ENCODE measurements at regions not wholly inside any gene's neighbourhood (a gene's known extent, or its start where the extent isn't known, plus 50 kb on each side); places are given as distances from the start of the nearest gene placed in this dataset.

DNA sequence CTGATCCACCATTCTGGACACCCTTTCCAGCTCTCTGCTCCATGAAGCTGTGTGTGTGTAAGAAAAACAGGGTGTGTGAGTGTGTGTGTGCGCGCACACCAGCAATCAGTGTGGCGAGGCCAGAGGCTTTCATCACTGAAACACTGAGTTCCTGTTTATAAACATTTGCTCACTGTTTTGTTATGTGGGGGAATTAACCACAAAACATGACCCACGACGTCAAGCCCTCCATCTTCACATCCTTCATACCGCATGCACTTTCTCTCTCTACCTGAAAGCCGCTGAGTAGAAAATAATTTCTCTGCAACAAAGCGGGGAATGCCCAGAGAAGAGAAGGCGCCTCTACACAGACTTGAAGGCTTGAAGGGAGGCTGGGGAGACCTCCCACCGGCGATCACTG, 148.9 kb upstream of the IRF2BP2 start:
- Histone ChIP-seq H2BK5ac (ENCODE audit: low read depth, low read length, poor library complexity) (no peak overlapping the region), H3K9me3 (ENCODE audit: insufficient read depth, low read depth, low read length) (peaks cover 3% of the 10 kb centered on the region), H4K12ac (ENCODE audit: low read depth, low read length) (no peak overlapping the region), H2AFZ (ENCODE audit: insufficient read depth, low read length, poor library complexity) (no peak overlapping the region), H3K27me3 (ENCODE audit: insufficient read depth, low read length) (no peaks in the 10 kb centered on the region), H3K79me2 (ENCODE audit: control insufficient read depth, insufficient read depth, low read length, poor library complexity) (no peaks in the 10 kb centered on the region), H2BK12ac (ENCODE audit: low read length) (no peak overlapping the region), H4K91ac (ENCODE audit: low read depth, low read length) (peak overlapping the region; percentile 15), H3K4me1 (ENCODE audit: control insufficient read depth in 1 of 2, insufficient read depth in 2 of 2, low read length in 2 of 2) (peaks cover 6 to 7% of the 10 kb centered on the region in 2 experiments), H3K4me3 (ENCODE audit: low read depth, low read length) (no peak overlapping the region), H3K14ac (ENCODE audit: low read length) (no peak overlapping the region), H3K9ac (ENCODE audit: low read length) (no peak overlapping the region), H4K8ac (ENCODE audit: low read depth, low read length) (no peak overlapping the region), H3K36me3 (ENCODE audit: control insufficient read depth in 1 of 2, insufficient read depth in 2 of 2, low read length in 2 of 2) (no peaks in the 10 kb centered on the region), H3K79me1 (ENCODE audit: low read length) (peaks cover 5% of the 10 kb centered on the region), H3K27ac (ENCODE audit: low read depth, low read length) (no peak overlapping the region), H2BK120ac (ENCODE audit: insufficient read depth, low read length, poor library complexity) (no peak overlapping the region), H3K23ac (ENCODE audit: low read length) (no peak overlapping the region), H2AK5ac (ENCODE audit: low read length) (no peak overlapping the region), H3K18ac (ENCODE audit: low read length) (no peak overlapping the region), H3K4me2 (ENCODE audit: low read length) (no peak overlapping the region), H3K4ac (ENCODE audit: low read depth, low read length) (no peak overlapping the region)
- no CpG with 5 or more reads among the region's 11 CpGs for WGBS (ENCODE audit: extremely low coverage, insufficient coverage, insufficient read length)
- no peak for DNase-seq

DNA sequence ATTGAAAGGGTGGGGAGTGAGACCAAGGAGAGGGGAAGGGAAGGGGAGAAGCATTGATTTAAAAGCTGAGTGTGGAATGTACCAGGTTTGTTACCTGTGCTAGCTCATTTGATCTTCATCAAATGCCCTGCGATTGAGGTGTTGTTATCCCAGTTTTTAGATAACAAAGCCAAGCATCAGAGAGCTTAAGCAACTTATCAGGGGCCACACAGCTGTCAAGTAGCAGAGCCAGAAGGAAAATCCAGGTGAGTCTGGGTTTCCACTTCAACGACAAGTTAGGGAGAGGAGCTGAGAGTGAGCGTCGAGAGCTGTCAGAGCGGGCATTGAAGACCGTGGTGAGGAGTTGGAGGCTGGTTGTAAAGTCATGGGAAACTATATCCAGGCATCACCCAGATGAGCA, 146.9 kb upstream of the IRF2BP2 start:
- Histone ChIP-seq H2BK12ac (ENCODE audit: low read length) (no peak overlapping the region), H4K12ac (ENCODE audit: low read depth, low read length) (no peak overlapping the region), H3K27me3 (ENCODE audit: insufficient read depth, low read length) (no peaks in the 10 kb centered on the region), H3K9me3 (ENCODE audit: insufficient read depth, low read depth, low read length) (peaks cover 3% of the 10 kb centered on the region), H2AK5ac (ENCODE audit: low read length) (no peak overlapping the region), H4K8ac (ENCODE audit: low read depth, low read length) (no peak overlapping the region), H2AFZ (ENCODE audit: insufficient read depth, low read length, poor library complexity) (no peak overlapping the region), H3K4ac (ENCODE audit: low read depth, low read length) (no peak overlapping the region), H3K36me3 (ENCODE audit: control insufficient read depth in 1 of 2, insufficient read depth in 2 of 2, low read length in 2 of 2) (no peaks in the 10 kb centered on the region), H3K4me2 (ENCODE audit: low read length) (no peak overlapping the region), H2BK5ac (ENCODE audit: low read depth, low read length, poor library complexity) (no peak overlapping the region), H3K4me3 (ENCODE audit: low read depth, low read length) (no peak overlapping the region), H3K18ac (ENCODE audit: low read length) (no peak overlapping the region), H3K27ac (ENCODE audit: low read depth, low read length) (no peak overlapping the region), H3K23ac (ENCODE audit: low read length) (no peak overlapping the region), H4K91ac (ENCODE audit: low read depth, low read length) (no peak overlapping the region), H3K79me1 (ENCODE audit: low read length) (peaks cover 5% of the 10 kb centered on the region), H3K79me2 (ENCODE audit: control insufficient read depth, insufficient read depth, low read length, poor library complexity) (no peaks in the 10 kb centered on the region), H2BK120ac (ENCODE audit: insufficient read depth, low read length, poor library complexity) (no peak overlapping the region), H3K14ac (ENCODE audit: low read length) (no peak overlapping the region), H3K9ac (ENCODE audit: low read length) (no peak overlapping the region), H3K4me1 (ENCODE audit: control insufficient read depth in 1 of 2, insufficient read depth in 2 of 2, low read length in 2 of 2) (peaks cover 6 to 7% of the 10 kb centered on the region in 2 experiments)
- no CpG with 5 or more reads among the region's 6 CpGs for WGBS (ENCODE audit: extremely low coverage, insufficient coverage, insufficient read length)
- DNase-seq, result no peak

DNA sequence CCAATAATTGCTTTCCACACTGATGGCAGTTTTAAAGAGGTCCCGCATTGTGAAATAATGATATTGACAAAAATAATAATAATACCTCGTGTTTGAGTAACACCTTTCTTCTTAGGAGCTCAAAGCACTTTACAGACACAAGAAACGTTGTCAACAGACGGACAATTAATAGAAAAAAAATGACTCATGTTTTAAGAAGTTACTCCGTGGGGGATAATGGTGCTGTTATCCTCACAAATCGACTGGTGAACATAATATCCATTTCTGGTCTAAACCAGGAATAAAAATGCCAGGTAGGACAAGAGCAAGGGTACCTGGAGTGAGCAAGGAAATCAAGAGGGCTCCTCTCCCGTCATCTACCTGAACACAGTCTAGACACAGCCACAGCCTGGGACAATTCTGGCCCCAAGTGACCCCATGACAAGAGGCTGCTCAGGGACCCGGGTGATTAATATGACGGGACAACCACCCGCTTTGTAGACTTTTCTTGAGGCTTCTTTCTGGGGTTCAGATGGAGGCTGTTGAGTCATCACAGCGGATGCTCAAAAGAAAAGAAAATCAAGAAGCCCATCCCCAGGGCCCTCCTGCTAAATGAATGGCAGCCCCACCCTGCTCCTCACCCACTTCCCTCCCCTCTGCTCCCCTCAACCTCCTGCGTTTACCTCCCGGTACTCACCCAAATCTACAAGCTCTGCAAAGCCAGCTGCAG, 146.2 kb upstream of the IRF2BP2 start:
- Histone ChIP-seq H3K27ac (ENCODE audit: low read depth, low read length) (no peak overlapping the region), H3K18ac (ENCODE audit: low read length) (no peak overlapping the region), H4K91ac (ENCODE audit: low read depth, low read length) (no peak overlapping the region), H3K27me3 (ENCODE audit: insufficient read depth, low read length) (no peaks in the 10 kb centered on the region), H3K4me2 (ENCODE audit: low read length) (no peak overlapping the region), H3K4me3 (ENCODE audit: low read depth, low read length) (no peak overlapping the region), H2BK12ac (ENCODE audit: low read length) (no peak overlapping the region), H2AK5ac (ENCODE audit: low read length) (no peak overlapping the region), H2AFZ (ENCODE audit: insufficient read depth, low read length, poor library complexity) (no peak overlapping the region), H3K36me3 (ENCODE audit: control insufficient read depth in 1 of 2, insufficient read depth in 2 of 2, low read length in 2 of 2) (no peaks in the 10 kb centered on the region), H2BK5ac (ENCODE audit: low read depth, low read length, poor library complexity) (no peak overlapping the region), H3K23ac (ENCODE audit: low read length) (no peak overlapping the region), H3K79me1 (ENCODE audit: low read length) (peaks cover 5% of the 10 kb centered on the region), H4K8ac (ENCODE audit: low read depth, low read length) (no peak overlapping the region), H3K9me3 (ENCODE audit: insufficient read depth, low read depth, low read length) (peaks cover 3% of the 10 kb centered on the region), H4K12ac (ENCODE audit: low read depth, low read length) (no peak overlapping the region), H3K14ac (ENCODE audit: low read length) (no peak overlapping the region), H3K4me1 (ENCODE audit: control insufficient read depth in 1 of 2, insufficient read depth in 2 of 2, low read length in 2 of 2) (peaks cover 7 to 9% of the 10 kb centered on the region in 2 experiments), H3K9ac (ENCODE audit: low read length) (no peak overlapping the region), H3K4ac (ENCODE audit: low read depth, low read length) (no peak overlapping the region), H3K79me2 (ENCODE audit: control insufficient read depth, insufficient read depth, low read length, poor library complexity) (no peaks in the 10 kb centered on the region), H2BK120ac (ENCODE audit: insufficient read depth, low read length, poor library complexity) (no peak overlapping the region)
- no CpG with 5 or more reads among the region's 13 CpGs for WGBS (ENCODE audit: extremely low coverage, insufficient coverage, insufficient read length)
- no peak for DNase-seq

DNA sequence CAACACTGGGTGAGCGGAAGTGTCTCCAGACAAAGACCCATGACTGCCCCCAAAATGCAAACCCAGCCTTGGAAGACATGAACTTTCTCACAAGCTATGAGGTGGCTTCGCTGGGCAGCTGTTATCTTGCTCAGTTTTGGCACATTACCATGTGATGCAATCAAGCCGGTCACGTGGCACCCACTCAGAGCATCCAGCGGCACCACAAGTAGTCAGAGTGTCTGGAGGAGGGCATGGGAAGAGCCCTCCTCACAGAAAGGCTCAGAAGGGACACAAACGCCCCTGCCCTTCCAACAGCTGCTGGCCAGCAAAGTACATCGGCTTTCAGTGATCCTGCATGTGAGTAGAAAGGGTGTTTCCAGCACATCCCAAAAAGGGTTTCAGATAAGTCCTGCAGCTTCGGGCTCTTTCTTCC, 145.5 kb upstream of the IRF2BP2 start:
- H3K9me3 ChIP-seq (ENCODE audit: insufficient read depth, low read depth, low read length), result no peaks in the 10 kb centered on the region
- no peak overlapping the region for H3K27ac ChIP-seq (ENCODE audit: low read depth, low read length)
- no peak overlapping the region for H4K8ac ChIP-seq (ENCODE audit: low read depth, low read length)
- H3K14ac ChIP-seq (ENCODE audit: low read length), result no peak overlapping the region
- H2AFZ ChIP-seq (ENCODE audit: insufficient read depth, low read length, poor library complexity), result no peak overlapping the region
- H3K4ac ChIP-seq (ENCODE audit: low read depth, low read length), result no peak overlapping the region
- H2AK5ac ChIP-seq (ENCODE audit: low read length), result no peak overlapping the region
- no peak overlapping the region for H4K12ac ChIP-seq (ENCODE audit: low read depth, low read length)
- no CpG with 5 or more reads among the region's 8 CpGs for WGBS (ENCODE audit: extremely low coverage, insufficient coverage, insufficient read length)
- no peak overlapping the region for H2BK5ac ChIP-seq (ENCODE audit: low read depth, low read length, poor library complexity)
- no peak overlapping the region for H3K18ac ChIP-seq (ENCODE audit: low read length)
- H3K9ac ChIP-seq (ENCODE audit: low read length), result no peak overlapping the region
- DNase-seq, result peak; percentile 12 to 38
- no peak overlapping the region for H3K23ac ChIP-seq (ENCODE audit: low read length)
- H4K91ac ChIP-seq (ENCODE audit: low read depth, low read length), result no peak overlapping the region
- H3K4me2 ChIP-seq (ENCODE audit: low read length), result no peak overlapping the region
- H3K36me3 ChIP-seq (ENCODE audit: control insufficient read depth in 1 of 2, insufficient read depth in 2 of 2, low read length in 2 of 2), result no peaks in the 10 kb centered on the region
- H2BK12ac ChIP-seq (ENCODE audit: low read length), result no peak overlapping the region
- H3K27me3 ChIP-seq (ENCODE audit: insufficient read depth, low read length), result no peaks in the 10 kb centered on the region
- no peak overlapping the region for H2BK120ac ChIP-seq (ENCODE audit: insufficient read depth, low read length, poor library complexity)
- H3K4me3 ChIP-seq (ENCODE audit: low read depth, low read length), result no peak overlapping the region
- H3K4me1 ChIP-seq (ENCODE audit: control insufficient read depth in 1 of 2, insufficient read depth in 2 of 2, low read length in 2 of 2), result peaks cover 8 to 9% of the 10 kb centered on the region in 2 experiments
- H3K79me1 ChIP-seq (ENCODE audit: low read length), result peaks cover 7% of the 10 kb centered on the region
- H3K79me2 ChIP-seq (ENCODE audit: control insufficient read depth, insufficient read depth, low read length, poor library complexity), result no peaks in the 10 kb centered on the region
